CD4-positive, alpha-beta T cell treated with Interleukin-2 at 100 ng/mL for 4 hours (primary cell): ENCODE measurements at regions not wholly inside any gene's neighbourhood (a gene's known extent, or its start where the extent isn't known, plus 50 kb on each side); places are given as distances from the start of the nearest gene placed in this dataset.
"Not testable (repeated sequence)": the region's sequence is repeated elsewhere in the genome, so short reads cannot be mapped to it uniquely, and the experiment has no call there.

Source experiments
- DNase-seq: peaks from one replicate; pipeline ENCODE4 v3.0.0-alpha.2; 2020; ENCODE audit warnings: low spot score

DNA sequence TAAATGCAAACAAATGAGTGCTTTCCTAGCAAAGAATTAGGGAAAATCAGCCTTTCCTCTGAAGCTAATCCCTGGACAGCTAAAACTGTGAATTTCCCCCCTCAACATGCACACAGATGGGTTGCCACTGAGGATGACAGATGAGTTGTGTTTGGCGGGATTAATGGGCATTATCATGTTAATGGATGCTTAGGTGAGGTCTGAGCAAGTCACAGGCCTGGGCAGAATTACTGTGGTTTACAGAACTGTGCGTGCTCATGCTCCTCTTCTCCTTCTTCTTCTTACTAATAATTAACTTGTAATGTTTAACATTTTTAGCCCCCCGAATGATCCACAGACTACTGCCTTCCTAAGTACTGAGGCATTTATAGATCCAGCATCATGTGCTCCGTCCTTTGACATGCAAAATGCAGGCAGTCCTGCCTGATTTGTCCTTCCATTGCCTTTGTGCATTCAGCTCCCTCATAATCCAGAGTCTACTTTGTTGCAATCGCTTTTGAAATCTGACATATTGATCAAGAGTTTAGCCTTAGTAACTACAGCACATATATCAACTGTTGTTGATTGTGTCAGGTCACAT, 753.4 kb upstream of the MMS22L start:
- no peak for DNase-seq

DNA sequence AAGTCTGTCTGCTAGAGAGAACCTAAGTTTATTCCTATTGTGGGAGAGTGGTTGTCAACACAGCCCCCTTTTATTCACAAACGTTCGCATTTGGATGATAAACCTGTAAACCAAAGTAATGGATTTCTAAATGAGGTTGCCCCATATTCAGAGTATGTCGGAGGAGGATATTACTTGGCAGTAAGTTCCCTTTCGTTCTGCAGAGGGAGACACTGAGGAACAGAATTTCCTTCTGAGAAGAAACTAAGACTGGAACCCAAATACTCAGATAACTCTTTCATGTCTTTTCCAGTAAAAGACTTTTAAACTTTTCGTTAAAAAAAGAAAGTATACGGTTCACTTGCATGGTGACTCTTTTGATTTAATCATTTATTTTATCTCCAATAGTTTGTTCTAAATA, 754.6 kb upstream of the MMS22L start:
- no peak for DNase-seq

DNA sequence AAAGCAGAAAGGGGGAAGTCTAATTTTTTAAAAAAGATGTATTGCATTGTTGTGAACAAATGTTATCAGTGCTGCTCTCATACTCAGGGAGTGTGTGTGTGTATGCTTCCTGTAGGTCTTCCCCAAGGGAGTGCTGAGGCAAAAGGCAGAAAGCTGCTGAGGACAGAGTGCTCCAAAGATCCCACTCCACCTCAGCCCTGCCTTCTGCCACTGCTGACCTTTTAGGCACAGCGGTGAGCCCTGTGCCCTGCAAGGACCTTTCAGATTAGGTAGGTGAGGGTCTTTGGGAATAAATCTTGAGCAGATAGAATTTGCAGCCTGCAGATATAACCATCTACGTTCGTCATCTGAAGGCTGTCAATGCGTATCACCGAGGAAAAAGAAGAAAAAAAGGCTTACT, 756.4 kb upstream of the MMS22L start:
- no peak for DNase-seq

DNA sequence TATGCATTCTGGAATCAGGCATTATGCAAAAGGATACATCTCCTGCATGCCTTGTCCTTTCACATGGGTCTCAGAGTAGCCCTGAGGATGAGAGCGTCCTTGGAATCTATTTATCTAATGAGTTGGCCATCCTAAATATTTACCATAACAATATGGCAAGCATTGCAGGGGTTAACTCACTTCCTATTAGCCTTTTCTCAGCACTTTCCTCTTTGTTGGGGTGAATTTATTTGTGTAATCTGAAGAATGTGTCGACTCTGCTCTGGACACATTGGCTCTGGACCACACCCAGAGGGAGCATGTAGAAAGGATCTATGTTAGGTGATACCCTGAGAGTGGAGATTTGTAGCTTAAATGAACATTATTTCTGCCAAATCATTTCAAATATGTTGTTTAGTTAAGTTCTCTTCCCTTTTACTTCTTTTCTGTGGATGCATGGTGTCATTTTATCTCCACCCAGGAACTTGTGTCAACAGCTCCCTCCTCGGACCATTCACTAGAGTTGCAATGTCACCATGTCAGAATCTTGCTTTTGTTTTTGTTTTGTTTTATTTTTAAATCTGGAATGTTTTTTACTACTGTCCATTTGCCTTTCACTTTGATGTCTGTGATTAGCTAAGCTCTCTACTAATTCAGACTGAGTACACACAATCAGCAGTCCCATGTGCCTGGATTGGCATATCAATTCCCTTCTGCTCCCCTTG, 757.0 kb upstream of the MMS22L start:
- no peak for DNase-seq

DNA sequence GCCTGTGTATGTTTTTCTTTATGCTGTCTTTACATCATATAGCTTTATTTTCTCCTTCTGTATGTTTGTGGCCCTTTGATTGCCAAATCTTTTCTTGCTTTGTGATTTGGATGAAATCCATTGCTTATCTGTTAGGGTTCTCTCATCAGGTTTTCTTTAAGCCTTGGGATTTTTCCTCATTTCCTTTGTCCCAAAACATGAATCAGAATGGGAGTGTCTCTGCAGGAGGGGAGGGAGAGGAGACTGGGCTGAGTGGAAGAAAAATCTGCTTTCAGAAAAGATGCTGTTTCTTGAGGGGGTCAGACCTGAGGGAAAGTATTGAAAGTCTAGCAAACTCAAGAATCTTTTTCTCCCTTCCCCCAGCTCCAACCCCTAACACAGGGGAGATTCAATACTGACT, 758.0 kb upstream of the MMS22L start:
- no peak for DNase-seq

DNA sequence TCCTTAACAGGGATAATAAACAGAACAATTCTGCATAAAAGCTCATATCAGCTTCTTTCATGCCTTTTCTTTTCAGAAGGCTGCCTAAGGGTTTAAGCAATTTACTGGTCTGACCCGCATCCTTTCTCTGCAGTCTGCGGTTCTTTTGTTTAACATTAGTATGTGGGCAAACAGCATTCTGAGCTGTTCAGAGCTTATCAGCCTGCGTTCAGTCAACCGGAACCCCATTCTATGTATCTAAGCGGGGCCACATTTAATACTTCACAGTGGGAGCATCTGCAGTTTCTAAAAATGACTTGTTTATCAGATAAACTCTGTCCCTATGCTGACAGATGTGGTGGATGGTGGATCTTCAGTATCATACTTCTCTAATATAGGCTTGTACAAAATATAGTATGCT, 758.9 kb upstream of the MMS22L start:
- no peak for DNase-seq

DNA sequence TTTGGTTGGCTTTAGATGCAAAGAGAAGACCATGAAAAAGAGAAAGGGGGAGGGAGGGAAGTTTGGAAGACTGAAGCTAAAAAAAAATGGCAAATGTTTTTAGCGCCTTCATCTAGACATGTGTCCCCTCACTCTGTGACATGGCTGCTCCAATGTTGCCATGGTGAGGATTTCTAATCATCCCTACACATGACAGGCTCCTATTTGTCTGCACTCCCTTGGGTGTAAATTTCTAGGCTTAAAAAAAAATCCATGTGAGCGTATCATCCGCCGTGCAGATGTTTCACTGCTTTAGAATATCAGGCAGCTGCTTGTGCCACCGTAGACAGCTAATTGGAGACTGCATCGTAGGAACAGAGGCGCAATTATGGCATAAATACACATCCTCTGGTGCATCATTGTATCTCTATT, 761.1 kb upstream of the MMS22L start:
- no peak for DNase-seq

DNA sequence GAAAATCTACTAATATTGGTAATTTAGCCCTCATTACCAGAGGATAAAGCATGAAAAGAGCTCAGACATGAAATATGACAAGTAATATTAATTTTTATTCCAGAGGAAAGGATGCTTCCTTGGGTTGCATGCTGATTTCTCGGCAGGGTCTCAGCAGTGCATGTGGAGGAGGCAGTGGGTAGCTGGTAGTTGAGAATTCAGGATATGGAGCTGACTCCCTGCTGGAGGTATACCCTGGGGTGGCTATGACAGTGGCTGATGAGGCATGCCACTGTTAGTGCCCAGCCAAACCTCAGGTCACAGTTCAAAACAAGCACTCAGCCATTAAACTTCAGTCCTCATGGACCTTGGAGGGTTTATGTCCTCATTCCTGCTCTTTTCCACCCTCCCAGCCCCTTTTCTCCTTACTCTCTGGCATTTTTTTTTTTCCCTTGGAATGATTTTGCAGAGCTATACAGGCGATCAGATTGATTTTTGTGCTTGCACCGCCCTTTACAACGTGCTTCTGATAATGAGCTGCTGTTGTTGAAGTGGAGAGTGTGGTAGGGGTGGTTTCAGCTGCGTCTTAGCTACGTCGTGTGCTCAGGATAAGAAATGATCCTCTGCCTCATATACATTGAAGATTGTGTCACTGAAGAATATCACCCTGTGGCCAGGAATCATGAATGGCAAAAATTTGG, 761.9 kb upstream of the MMS22L start:
- DNase-seq, result no peak

DNA sequence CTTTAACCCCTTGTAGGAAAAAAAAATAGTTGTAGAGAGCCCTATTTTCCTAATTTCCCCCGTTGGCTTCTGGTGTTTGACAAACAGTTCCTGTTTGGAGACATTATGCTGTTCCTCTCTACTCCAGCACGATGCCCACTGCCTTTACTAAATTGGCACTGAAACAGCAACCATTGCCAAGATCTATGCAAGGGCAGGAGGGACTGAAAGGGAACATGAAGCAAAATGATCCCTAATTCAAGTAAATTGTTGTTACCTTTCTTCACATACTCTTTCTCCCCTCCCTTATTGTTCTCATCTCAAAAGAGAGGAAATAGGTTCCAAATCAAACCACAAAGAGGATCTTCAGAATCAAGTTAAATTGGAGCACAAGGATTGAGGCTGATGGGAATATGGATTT, 764.1 kb upstream of the MMS22L start:
- DNase-seq, result no peak

DNA sequence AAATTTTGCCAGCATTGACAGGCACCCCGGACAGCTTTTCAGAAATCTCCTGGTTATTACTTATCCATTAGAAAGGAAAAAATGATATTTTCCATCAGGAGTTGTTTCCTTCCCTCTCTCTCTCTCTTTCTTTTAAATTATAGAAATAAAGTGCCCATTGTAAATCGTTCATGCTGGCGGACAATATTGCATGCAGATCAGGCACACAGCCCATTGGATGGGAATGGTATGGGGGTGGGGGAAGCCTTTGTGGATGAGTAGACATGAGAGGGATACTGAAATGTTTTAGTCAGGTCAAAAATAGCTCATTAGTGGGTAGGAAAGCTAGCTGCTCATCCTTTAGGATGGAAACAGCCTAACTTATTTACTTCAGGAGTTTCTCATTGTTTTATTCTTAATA, 764.9 kb upstream of the MMS22L start:
- DNase-seq, result no peak

DNA sequence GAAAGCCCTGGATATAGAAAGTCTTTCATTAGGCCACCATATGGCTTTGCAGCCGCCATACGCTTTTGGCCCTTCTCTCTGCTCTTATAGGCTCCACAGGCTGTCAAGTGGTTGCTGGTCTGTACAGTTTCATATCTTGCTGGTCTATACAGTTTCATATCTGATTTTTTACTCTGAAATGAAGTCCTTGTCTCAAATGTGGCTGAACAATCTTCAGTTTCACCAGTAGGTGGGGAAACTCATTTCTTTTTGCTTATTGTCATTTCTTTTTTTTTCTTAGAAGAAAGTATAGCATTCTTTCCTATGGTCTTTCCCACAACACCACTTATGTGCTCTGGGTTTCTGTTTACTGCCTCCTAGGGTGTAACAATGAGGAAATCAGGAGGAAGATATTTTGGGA, 771.4 kb upstream of the MMS22L start:
- DNase-seq, result no peak

DNA sequence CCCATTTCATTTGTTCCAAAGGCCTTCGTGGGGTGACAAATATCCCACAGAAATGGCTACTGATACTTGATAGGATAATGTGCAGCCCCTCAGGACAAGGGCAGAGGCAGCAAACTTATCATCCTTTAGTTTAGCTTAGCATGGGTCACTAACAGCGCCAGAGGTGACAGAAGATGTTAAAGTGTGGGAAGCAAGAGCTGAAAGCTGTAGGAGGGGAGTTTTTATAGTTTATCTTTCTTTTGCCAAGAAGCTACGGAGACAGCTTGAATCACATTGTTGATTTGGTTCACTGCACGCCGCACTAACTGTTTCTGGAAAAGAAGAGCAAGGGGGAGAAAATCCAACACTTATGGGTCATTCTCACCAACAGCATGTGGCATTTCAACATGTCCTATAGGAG, 773.9 kb upstream of the MMS22L start:
- DNase-seq, result no peak

DNA sequence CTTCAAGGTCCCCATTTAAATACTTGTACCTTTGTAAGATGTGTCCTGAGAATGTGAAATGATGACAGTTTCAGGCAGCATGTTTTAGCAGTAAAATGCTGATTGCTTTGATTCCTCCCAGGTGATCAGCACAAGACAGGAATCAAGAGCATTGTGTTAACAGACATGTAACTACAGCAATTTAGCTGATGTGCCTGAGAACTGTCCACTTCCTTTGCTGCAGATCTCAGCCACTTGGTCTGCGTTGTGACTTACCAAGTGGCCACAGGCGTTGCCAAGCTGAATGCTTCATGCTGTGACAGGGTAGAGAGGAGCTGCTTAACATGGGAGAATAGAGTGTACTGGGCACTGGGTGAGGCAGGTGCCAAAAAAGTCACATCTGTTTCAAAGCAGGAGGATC, 767.0 kb upstream of the POU3F2 start:
- no peak for DNase-seq

DNA sequence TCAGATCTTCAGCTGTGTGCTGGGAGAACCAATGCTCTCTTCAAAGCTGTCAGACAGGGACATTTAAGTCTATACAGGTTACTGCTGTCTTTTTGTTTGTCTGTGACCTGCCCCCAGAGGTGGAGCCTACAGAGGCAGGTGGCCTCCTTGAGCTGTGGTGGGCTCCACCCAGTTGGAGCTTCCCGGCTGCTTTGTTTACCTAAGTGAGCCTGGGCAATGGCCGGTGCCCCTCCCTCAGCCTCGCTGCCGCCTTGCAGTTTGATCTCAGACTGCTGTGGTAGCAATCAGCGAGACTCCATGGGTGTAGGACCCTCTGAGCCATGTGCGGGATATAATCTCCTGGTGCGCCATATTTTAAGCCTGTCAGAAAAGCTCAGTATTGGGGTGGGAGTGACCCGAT, 745.8 kb upstream of the POU3F2 start:
- not testable (repeated sequence) for DNase-seq

DNA sequence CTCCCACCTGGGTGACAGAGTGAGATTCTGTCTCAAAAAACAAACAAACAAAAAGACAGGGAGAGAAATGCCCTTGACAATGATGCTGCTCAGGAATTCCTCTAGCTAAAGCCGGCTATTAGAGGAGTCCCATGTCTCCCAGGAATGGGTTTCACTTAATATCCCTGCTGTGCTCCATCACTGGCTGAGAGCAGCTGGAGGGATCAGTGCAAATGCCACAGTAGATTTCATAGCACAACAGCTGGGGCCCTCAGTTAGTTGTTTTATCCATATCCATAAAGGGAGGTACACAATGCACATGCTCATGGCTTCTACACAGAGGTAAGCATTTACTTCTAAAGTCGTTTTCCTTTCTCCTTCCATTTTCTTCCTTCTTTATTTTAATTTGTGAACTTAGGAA, 742.0 kb upstream of the POU3F2 start:
- DNase-seq, result no peak

DNA sequence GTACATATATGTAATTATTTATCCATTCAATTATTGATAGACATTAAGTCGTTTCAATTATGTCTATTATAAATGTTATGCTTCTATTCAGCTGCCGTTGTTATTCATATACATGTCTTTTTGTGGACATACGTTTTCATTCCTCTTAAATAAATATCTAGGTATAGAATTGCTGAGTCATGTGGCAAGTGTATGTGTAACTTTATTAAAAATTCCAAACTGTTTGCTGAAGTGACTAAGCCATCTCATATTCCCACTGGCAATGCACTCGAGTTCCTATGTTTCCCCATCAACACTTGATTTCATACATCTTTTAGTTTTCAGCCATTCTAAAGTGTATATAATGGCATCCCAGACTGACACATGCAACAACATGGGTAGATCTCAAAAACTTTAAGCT, 739.7 kb upstream of the POU3F2 start:
- DNase-seq, result no peak

DNA sequence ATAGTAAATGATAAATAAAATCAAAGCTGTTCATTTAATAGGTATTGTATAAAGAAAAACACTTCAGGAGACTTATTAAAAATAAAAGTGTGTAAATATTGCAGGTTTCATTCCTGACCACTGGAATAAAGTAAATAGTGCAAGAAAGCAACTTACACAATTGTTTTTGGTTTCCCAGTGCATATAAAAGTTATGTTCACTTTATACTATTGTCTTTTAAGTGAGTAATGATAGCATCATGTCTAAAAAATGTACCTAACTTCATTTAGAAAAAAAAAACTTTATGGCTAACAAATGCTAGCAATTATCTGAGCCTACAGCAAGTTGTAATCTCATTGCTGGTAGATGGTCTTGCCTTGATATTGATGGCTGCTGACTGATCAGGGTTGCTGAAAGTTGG, 726.6 kb upstream of the POU3F2 start:
- DNase-seq, result no peak

DNA sequence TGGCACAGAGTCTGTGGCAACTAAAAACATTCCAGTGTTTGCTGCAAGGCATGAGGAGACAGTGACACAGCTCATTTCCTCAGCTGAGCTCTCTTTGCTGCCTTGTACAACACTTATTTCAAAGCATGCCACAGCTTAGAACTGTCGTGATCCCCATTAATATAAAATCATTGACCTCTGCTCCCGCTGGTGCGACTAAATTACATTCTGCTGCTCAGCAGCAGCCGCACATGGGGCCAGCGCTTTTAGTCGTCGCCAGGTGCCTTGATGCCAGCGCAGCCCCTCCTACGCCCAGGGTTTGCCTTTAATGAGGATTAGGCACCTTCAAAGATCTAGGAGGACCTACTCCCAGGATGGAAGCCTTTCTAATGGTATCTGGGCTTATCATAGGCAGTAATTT, 717.9 kb upstream of the POU3F2 start:
- no peak for DNase-seq

DNA sequence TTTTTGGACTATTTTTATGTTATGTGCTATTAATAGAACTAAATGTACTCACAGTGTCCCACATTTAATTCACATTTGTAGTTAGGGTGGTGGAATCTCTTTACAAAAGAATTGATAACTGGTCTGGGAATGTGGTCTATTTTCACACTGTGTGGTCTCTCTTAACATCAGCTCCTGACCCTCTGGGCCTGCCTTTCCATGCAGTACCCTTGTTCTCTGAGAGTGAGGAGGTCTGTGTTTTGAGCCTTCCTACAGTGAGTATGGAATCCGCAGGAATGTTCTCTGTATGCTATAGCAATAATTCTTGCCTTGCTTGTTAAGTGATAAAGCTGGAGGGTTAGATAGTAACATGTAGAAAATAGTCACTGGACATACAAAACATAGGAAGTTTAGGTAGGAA, 717.3 kb upstream of the POU3F2 start:
- DNase-seq, result no peak

DNA sequence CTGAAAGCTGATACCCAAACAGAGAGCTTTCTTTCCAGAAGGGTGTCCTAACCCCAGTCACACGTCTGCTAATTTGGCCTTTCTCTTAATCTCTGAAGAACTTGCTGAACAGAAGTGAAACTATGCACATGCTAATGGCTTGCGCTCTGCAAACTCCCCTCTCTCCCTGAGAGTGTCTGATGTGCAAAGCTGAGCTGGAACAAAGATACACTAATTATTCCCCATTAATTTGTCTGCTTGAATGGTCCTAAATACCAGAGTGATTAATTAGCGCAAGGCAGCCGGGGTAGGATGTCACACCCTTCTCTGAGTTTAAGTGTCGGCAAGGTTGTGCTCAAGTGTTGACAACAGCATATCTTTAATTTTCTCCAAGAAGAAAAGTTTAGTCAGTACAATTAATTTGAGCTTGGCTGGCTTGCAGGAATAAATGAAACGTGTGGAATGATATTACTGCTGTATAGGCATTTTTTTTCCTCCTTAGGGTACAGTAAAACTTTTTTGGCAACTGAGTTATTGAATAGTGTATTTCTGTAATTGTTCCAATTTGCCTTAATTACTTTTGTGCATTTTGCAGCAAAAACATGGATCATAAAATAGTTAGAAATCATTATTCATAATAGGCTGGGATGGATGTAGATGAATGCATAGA, 715.9 kb upstream of the POU3F2 start:
- no peak for DNase-seq

DNA sequence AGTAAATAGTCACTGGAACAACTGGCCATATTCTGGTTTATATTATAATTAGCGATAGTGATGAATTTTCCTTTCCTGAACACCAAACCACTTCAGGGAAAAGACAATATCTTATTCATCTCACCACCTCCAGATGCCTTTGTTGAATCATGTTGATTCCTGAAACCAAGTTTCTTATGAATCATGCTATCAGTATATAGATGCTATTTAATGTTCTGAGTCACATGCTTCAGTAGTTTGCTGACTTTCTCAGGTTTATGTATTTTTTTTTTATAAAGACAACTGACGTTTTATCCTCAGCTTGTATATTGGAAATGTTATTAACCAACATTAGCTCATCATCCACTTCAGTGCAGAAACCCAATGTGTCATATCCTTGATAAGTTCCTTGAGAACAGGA, 710.2 kb upstream of the POU3F2 start:
- no peak for DNase-seq

DNA sequence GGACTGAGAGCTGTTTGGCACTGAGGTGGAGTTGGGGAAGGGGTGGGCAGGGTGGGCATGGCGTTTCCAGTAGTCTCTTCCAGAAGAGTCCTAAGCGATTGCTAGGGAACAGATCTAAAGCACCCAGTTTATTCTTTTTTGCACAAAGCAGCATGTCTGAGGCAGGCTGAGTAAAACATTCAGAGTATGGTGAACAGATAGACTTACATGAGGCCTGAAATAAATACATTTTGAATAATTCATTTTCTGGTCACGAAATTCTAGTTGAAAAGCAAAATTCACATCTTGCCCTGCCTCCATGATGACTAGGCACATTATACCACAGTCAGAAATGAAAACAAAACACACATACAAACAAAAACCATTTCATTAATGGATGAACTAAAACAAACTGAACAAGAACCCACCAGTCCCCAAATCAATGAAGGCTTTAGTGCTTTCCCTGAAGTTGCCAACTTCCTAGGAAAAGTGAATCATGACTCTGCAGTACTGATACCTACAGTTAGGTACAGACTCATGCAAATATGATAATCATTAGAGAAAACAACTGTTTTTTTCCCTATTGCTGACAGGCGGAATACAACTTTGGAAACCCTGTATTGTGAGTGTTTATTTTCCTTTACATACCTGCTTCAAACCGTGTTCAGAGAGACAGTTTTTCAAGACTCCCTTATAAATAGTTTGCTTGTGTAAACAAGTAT, 702.9 kb upstream of the POU3F2 start:
- no peak for DNase-seq

DNA sequence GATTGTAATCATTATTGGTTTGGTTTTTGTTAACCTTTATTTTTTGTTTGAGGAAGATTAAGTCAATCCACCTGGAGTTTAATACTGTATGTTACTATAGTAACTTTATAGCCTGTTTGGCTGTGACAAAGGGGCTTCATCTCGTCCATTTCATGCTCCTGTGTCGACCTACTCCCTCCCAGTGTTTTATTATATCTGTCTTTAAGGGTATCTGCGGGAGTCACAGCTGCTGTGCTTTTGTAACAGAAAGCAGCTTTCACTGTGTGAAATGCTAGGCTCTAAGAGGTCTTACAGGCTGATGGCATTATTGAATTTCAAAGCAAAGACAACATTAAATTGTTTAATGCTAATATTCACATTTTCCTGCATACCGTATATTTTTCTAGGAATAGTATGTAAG, 698.0 kb upstream of the POU3F2 start:
- no peak for DNase-seq
